ENCODE measurements at regions not wholly inside any gene's neighbourhood (a gene's known extent, or its start where the extent isn't known, plus 50 kb on each side); places are given as distances from the start of the nearest gene placed in this dataset.

DNA sequence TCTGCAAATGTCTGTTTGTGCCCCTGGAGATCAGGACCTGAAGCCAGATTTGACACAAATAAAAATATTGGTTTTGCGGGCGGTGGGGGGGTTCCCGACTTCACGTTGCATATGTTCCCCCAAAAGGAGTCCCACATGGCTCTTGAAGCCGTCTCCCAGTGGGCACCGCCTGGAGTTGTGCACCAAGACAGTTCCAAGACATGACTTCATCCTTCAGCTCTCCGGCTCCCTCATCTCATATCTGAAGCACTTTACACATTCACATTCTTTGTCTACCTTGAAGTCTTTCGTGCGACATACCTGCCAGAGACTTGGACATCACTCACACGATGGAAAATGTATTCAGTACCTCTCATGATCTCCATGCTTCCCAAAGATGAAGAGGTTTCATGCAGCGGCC, 362.8 kb upstream of the FOXK1 start:
- Histone ChIP-seq H3K4me3 (ENCODE audit: insufficient read depth, low read depth, low read length) (no peak overlapping the region), H3K27ac (ENCODE audit: insufficient read depth, low read depth, low read length, poor library complexity, severe bottlenecking) (no peak overlapping the region), H3K36me3 (ENCODE audit: control insufficient read depth, insufficient read depth, low read length) (no peaks in the 10 kb centered on the region), H3K9me3 (ENCODE audit: control insufficient read depth, low read length) (no peaks in the 10 kb centered on the region), H3K27me3 (ENCODE audit: control insufficient read depth, insufficient read depth, low read length, poor library complexity, severe bottlenecking) (no peaks in the 10 kb centered on the region), H3K4me1 (ENCODE audit: control insufficient read depth, insufficient read depth, low read length) (no peaks in the 10 kb centered on the region)
- 87 to 88% methylated on average over 11 of the region's 11 CpGs for WGBS, 2 experiments

GRCh38 chr7:4325732-4326131, 356.4 kb upstream of the FOXK1 start:
- Histone ChIP-seq H3K27ac (ENCODE audit: insufficient read depth, low read depth, low read length, poor library complexity, severe bottlenecking) (no peak overlapping the region), H3K4me3 (ENCODE audit: insufficient read depth, low read depth, low read length) (no peak overlapping the region), H3K9me3 (ENCODE audit: control insufficient read depth, low read length) (no peaks in the 10 kb centered on the region), H3K36me3 (ENCODE audit: control insufficient read depth, insufficient read depth, low read length) (no peaks in the 10 kb centered on the region), H3K27me3 (ENCODE audit: control insufficient read depth, insufficient read depth, low read length, poor library complexity, severe bottlenecking) (no peaks in the 10 kb centered on the region), H3K4me1 (ENCODE audit: control insufficient read depth, insufficient read depth, low read length) (no peaks in the 10 kb centered on the region)
- 87 to 92% methylated on average over 7 to 8 of the region's 8 CpGs for WGBS, 2 experiments

DNA sequence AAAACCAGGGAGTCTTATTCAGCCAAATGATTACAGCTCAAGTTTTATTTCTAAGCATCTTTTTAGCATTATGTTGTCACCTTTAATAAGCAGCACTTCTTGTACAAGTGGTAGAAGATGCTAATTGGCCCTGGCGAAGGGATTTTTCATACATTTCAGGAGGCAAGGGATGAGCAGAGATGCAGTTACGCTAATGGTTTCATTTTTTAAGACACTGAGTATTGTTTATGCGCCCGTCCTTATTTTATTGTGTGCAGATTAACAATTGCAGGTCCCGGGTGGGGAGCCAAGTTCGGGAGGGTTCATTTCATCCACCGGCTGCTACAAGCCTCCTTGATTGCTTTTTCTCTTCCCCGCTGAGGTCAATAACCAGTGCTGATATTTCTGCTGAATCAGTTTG, 350.4 kb upstream of the FOXK1 start:
- Histone ChIP-seq H3K4me1 (ENCODE audit: control insufficient read depth, insufficient read depth, low read length) (no peaks in the 10 kb centered on the region), H3K27ac (ENCODE audit: insufficient read depth, low read depth, low read length, poor library complexity, severe bottlenecking) (no peak overlapping the region), H3K9me3 (ENCODE audit: control insufficient read depth, low read length) (no peaks in the 10 kb centered on the region), H3K4me3 (ENCODE audit: insufficient read depth, low read depth, low read length) (no peak overlapping the region), H3K36me3 (ENCODE audit: control insufficient read depth, insufficient read depth, low read length) (no peaks in the 10 kb centered on the region), H3K27me3 (ENCODE audit: control insufficient read depth, insufficient read depth, low read length, poor library complexity, severe bottlenecking) (no peaks in the 10 kb centered on the region)
- 93% methylated on average over 8 of the region's 8 CpGs for WGBS, 2 experiments

GRCh38 chr7:4338556-4338955, 343.5 kb upstream of the FOXK1 start:
- Histone ChIP-seq H3K9me3 (ENCODE audit: control insufficient read depth, low read length) (no peaks in the 10 kb centered on the region), H3K27ac (ENCODE audit: insufficient read depth, low read depth, low read length, poor library complexity, severe bottlenecking) (no peak overlapping the region), H3K4me1 (ENCODE audit: control insufficient read depth, insufficient read depth, low read length) (no peaks in the 10 kb centered on the region), H3K27me3 (ENCODE audit: control insufficient read depth, insufficient read depth, low read length, poor library complexity, severe bottlenecking) (no peaks in the 10 kb centered on the region), H3K4me3 (ENCODE audit: insufficient read depth, low read depth, low read length) (no peak overlapping the region), H3K36me3 (ENCODE audit: control insufficient read depth, insufficient read depth, low read length) (no peaks in the 10 kb centered on the region)
- WGBS, 2 experiments, result 82 to 84% methylated on average over 7 of the region's 7 CpGs

GRCh38 chr7:4343272-4344247, 338.5 kb upstream of the FOXK1 start:
- 84 to 85% methylated on average over 23 to 24 of the region's 24 CpGs for WGBS, 2 experiments
- Histone ChIP-seq H3K4me1 (ENCODE audit: control insufficient read depth, insufficient read depth, low read length) (no peaks in the 10 kb centered on the region), H3K27ac (ENCODE audit: insufficient read depth, low read depth, low read length, poor library complexity, severe bottlenecking) (no peak overlapping the region), H3K9me3 (ENCODE audit: control insufficient read depth, low read length) (no peaks in the 10 kb centered on the region), H3K27me3 (ENCODE audit: control insufficient read depth, insufficient read depth, low read length, poor library complexity, severe bottlenecking) (no peaks in the 10 kb centered on the region), H3K4me3 (ENCODE audit: insufficient read depth, low read depth, low read length) (no peak overlapping the region), H3K36me3 (ENCODE audit: control insufficient read depth, insufficient read depth, low read length) (no peaks in the 10 kb centered on the region)

DNA sequence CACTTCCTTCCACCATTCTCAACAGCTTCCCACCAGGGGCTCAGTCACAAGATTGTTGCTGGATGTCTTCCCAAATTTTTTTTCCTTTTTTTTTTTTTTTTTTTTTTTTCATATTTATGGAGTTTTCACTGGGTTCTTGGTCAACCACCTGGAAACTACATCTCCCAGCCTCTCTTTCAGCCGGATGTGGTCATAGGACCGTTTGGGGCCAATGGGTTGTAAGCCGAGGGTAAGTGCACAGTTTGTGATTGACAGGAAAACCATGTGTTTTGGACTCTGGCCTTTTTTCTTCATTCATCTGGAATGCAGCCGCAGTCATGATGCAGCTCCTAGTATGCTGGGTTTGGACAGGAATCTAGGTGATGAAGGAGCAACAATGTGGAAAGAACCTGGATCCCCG, 337.1 kb upstream of the FOXK1 start:
- Histone ChIP-seq H3K27ac (ENCODE audit: insufficient read depth, low read depth, low read length, poor library complexity, severe bottlenecking) (no peak overlapping the region), H3K36me3 (ENCODE audit: control insufficient read depth, insufficient read depth, low read length) (no peaks in the 10 kb centered on the region), H3K4me1 (ENCODE audit: control insufficient read depth, insufficient read depth, low read length) (no peaks in the 10 kb centered on the region), H3K27me3 (ENCODE audit: control insufficient read depth, insufficient read depth, low read length, poor library complexity, severe bottlenecking) (no peaks in the 10 kb centered on the region), H3K4me3 (ENCODE audit: insufficient read depth, low read depth, low read length) (no peak overlapping the region), H3K9me3 (ENCODE audit: control insufficient read depth, low read length) (no peaks in the 10 kb centered on the region)
- WGBS, 2 experiments, result 88 to 91% methylated on average over 5 of the region's 5 CpGs

DNA sequence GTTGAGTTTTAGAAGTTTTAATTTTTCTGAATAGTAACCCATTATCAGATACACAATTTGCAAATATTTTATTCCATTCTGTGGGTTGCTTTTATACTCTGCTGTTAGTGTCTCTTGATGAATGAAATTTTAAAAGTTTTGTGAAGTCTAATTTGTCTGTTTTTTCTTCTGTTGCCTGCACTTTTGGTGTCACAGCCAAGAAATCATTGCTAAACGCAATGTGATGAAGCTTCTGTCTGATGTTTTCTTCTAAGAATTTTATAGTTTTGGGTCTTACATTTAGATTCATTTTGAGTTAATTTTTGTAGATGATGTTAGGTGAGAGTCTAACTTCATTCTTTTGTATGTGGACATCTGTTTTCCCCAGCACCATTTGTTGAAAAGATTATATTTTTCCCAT, 330.0 kb upstream of the FOXK1 start:
- 81 to 95% methylated on average over 1 of the region's 1 CpG for WGBS, 2 experiments
- Histone ChIP-seq H3K27me3 (ENCODE audit: control insufficient read depth, insufficient read depth, low read length, poor library complexity, severe bottlenecking) (no peaks in the 10 kb centered on the region), H3K27ac (ENCODE audit: insufficient read depth, low read depth, low read length, poor library complexity, severe bottlenecking) (no peak overlapping the region), H3K4me3 (ENCODE audit: insufficient read depth, low read depth, low read length) (no peak overlapping the region), H3K36me3 (ENCODE audit: control insufficient read depth, insufficient read depth, low read length) (no peaks in the 10 kb centered on the region), H3K9me3 (ENCODE audit: control insufficient read depth, low read length) (no peaks in the 10 kb centered on the region), H3K4me1 (ENCODE audit: control insufficient read depth, insufficient read depth, low read length) (no peaks in the 10 kb centered on the region)

DNA sequence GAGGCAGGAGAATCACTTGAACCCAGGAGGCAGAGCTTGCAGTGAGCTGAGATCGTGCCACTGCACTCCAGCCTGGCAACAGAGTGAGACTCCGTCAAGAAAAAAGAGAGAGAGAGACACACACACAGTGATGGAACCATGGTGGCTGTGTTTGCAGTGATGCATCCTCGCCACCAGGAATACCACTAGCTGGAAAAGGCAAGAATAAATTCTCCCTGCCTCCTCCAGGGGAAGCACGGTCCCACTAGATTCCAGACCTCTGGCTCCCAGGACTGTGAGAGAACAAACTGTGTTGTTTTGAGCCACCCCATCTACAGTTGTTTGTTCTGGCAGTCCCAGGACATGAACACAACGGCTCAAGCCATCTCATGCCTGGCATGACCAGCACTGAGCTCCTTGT, 320.3 kb upstream of the FOXK1 start:
- H3K4me1 ChIP-seq (ENCODE audit: control insufficient read depth, insufficient read depth, low read length), result no peaks in the 10 kb centered on the region
- H3K27me3 ChIP-seq (ENCODE audit: control insufficient read depth, insufficient read depth, low read length, poor library complexity, severe bottlenecking), result no peaks in the 10 kb centered on the region
- H3K9me3 ChIP-seq (ENCODE audit: control insufficient read depth, low read length), result peaks cover 2% of the 10 kb centered on the region
- no peaks in the 10 kb centered on the region for H3K36me3 ChIP-seq (ENCODE audit: control insufficient read depth, insufficient read depth, low read length)
- no peak overlapping the region for H3K27ac ChIP-seq (ENCODE audit: insufficient read depth, low read depth, low read length, poor library complexity, severe bottlenecking)
- H3K4me3 ChIP-seq (ENCODE audit: insufficient read depth, low read depth, low read length), result no peak overlapping the region
- 70 to 73% methylated on average over 5 of the region's 5 CpGs for WGBS, 2 experiments

- H3K9me3 ChIP-seq (ENCODE audit: control insufficient read depth, low read length), result no peaks in the 10 kb centered on the region
- no peaks in the 10 kb centered on the region for H3K4me1 ChIP-seq (ENCODE audit: control insufficient read depth, insufficient read depth, low read length)
- H3K27ac ChIP-seq (ENCODE audit: insufficient read depth, low read depth, low read length, poor library complexity, severe bottlenecking), result no peak overlapping the region
- no peaks in the 10 kb centered on the region for H3K27me3 ChIP-seq (ENCODE audit: control insufficient read depth, insufficient read depth, low read length, poor library complexity, severe bottlenecking)
- H3K4me3 ChIP-seq (ENCODE audit: insufficient read depth, low read depth, low read length), result no peak overlapping the region
- WGBS, 2 experiments, result 90% methylated on average over 12 of the region's 12 CpGs
- no peaks in the 10 kb centered on the region for H3K36me3 ChIP-seq (ENCODE audit: control insufficient read depth, insufficient read depth, low read length)
Measured at GRCh38 chr7:4383584-4383983, 298.5 kb upstream of the FOXK1 start.

DNA sequence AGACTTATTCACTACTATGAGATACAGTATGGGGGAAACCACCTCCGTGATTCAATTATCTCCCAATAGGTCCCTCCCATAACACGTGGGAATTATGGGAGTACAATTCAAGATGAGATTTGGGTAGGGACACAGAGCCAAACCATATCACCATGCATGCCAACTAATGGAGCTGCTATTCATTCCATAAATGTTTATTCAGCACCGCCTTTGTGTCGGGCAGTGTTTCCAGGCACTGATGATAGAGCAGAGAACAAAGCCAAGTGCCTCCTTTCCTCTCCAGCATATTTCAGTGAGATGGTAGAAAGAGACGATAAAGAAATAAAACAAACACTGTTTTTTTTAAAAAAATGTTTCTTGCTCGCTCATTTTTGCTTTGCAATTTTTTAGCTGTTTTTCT, 295.9 kb upstream of the FOXK1 start:
- Histone ChIP-seq H3K27me3 (ENCODE audit: control insufficient read depth, insufficient read depth, low read length, poor library complexity, severe bottlenecking) (no peaks in the 10 kb centered on the region), H3K9me3 (ENCODE audit: control insufficient read depth, low read length) (no peaks in the 10 kb centered on the region), H3K4me3 (ENCODE audit: insufficient read depth, low read depth, low read length) (no peak overlapping the region), H3K36me3 (ENCODE audit: control insufficient read depth, insufficient read depth, low read length) (no peaks in the 10 kb centered on the region), H3K27ac (ENCODE audit: insufficient read depth, low read depth, low read length, poor library complexity, severe bottlenecking) (no peak overlapping the region), H3K4me1 (ENCODE audit: control insufficient read depth, insufficient read depth, low read length) (no peaks in the 10 kb centered on the region)
- 83 to 91% methylated on average over 3 to 6 of the region's 6 CpGs for WGBS, 2 experiments

Measured in ectodermal cell (in vitro differentiated cells).